ENCODE measurements at regions not wholly inside any gene's neighbourhood (a gene's known extent, or its start where the extent isn't known, plus 50 kb on each side); places are given as distances from the start of the nearest gene placed in this dataset.

DNA sequence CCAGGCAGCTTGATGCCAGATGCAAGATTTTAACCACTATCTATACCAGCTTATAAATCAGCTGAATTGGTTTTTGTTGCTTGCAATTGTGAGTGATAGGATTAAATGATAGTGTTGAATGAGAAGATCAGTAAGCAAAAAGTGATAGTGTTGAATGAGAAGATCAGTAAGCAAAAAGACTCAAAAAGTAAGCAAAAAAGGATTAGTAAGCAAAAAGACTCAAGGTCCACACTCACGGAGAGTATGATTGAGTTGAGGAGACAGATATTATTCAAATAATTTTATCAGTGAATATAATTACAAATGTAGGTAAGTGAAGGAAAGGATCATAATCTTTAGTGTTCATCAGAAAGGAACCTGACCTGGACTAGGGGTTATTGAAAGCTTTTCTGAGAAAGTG, 58.0 kb upstream of the ARRDC3 start:
- no peak for TF ChIP-seq JUNB (IDR thresholded peaks at IDR 0.05; ENCODE audit: unreplicated experiment)
- TF ChIP-seq STAT1 (IDR thresholded peaks at IDR 0.05; ENCODE audit: unreplicated experiment) = no peak
- TF ChIP-seq, protein P1, sequence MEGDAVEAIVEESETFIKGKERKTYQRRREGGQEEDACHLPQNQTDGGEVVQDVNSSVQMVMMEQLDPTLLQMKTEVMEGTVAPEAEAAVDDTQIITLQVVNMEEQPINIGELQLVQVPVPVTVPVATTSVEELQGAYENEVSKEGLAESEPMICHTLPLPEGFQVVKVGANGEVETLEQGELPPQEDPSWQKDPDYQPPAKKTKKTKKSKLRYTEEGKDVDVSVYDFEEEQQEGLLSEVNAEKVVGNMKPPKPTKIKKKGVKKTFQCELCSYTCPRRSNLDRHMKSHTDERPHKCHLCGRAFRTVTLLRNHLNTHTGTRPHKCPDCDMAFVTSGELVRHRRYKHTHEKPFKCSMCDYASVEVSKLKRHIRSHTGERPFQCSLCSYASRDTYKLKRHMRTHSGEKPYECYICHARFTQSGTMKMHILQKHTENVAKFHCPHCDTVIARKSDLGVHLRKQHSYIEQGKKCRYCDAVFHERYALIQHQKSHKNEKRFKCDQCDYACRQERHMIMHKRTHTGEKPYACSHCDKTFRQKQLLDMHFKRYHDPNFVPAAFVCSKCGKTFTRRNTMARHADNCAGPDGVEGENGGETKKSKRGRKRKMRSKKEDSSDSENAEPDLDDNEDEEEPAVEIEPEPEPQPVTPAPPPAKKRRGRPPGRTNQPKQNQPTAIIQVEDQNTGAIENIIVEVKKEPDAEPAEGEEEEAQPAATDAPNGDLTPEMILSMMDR (conservative IDR thresholded peaks at IDR 0.05; ENCODE audit: low read depth in 2 of 2) = no peak
- TF ChIP-seq EZH2phosphoT487 (IDR thresholded peaks at IDR 0.05; ENCODE audit: unreplicated experiment) = no peak
- TF ChIP-seq EZH2 (IDR thresholded peaks at IDR 0.05; ENCODE audit: low read depth, unreplicated experiment) = no peak

Measured in GM23338 (cell line).